ENCODE measurements at regions not wholly inside any gene's neighbourhood (a gene's known extent, or its start where the extent isn't known, plus 50 kb on each side); places are given as distances from the start of the nearest gene placed in this dataset.

DNA sequence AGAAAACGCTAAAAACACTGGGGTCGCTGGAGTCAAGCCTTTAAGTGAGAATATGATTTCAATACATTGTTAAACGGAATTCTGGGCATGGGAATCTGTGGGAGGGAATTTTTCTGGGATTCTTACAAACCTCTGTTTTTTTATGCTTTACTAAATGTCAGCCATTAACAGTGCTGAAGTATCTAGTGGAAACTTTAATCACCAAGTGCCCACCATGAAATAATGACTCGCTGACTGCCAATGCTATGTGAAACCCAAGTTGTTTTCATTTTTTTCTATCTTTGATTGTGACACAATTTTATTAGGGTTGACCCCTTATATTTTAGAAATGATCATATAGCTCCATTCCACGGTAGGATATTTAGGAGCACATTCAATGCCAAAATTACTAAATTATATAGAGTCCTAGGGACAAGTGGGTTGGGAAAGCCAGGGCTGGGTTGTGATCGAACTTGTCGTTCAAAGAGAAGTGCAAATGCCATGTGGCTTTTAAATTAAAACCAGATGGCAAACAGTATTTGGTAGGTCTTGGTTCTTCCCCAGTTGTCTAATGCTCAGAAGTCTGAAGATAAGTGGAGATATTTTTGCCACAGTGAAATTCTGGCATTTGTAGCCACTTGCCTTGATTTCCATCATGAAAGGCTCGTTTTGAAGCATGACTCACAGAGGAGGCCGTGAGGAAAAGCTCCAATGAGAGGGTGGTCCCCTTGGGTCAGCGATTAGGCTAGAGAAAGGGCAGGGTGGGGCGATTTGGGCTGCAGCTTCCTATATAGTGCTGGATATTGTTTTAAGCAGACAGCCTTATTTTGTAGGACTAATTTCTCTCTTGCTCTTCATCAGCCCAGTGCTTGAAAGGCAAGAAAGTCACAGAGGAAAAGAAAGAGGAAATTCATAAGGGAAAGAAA lies 254.4 kb upstream of the JAG1 start:
- TF ChIP-seq, protein P1, sequence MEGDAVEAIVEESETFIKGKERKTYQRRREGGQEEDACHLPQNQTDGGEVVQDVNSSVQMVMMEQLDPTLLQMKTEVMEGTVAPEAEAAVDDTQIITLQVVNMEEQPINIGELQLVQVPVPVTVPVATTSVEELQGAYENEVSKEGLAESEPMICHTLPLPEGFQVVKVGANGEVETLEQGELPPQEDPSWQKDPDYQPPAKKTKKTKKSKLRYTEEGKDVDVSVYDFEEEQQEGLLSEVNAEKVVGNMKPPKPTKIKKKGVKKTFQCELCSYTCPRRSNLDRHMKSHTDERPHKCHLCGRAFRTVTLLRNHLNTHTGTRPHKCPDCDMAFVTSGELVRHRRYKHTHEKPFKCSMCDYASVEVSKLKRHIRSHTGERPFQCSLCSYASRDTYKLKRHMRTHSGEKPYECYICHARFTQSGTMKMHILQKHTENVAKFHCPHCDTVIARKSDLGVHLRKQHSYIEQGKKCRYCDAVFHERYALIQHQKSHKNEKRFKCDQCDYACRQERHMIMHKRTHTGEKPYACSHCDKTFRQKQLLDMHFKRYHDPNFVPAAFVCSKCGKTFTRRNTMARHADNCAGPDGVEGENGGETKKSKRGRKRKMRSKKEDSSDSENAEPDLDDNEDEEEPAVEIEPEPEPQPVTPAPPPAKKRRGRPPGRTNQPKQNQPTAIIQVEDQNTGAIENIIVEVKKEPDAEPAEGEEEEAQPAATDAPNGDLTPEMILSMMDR (IDR thresholded peaks at IDR 0.05; ENCODE audit: insufficient read depth, low read depth, low read length, missing control alignments) = no peak
- no peak for DNase-seq (ENCODE audit: low read depth)
- no peak overlapping the region for H3K4me3 ChIP-seq (ENCODE audit: low read depth, low read length)

DNA sequence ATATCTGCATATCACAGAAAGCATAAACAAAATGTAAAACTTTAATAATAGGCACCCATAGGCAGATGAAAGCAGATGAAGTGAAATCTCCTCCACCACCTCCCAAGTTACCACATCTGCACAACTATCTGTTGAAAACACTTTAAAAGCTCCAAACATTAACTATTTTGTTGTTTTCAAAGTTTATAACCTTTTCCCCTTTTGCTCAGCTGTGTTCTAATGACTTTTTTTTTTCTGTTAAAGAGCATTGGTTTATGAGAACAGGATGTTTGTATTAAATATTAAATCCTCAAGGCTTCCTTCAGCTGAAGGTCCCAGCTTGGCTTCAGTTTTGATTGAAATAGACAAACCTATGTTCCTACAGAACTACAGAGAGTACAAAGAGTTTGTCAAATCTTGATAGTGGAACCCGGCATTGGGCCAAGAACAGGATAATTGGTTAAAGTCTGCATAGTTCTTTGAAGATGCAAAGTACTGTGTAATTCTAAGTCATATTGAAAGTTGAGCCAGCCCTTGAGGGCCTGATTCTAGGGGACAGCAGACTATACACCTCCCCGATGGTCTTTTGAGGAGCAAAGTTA lies 255.1 kb upstream of the JAG1 start:
- no peak for DNase-seq (ENCODE audit: low read depth)
- no peak overlapping the region for H3K4me3 ChIP-seq (ENCODE audit: low read depth, low read length)
- TF ChIP-seq, protein P1 (IDR thresholded peaks at IDR 0.05; ENCODE audit: insufficient read depth, low read depth, low read length, missing control alignments) = no peak

DNA sequence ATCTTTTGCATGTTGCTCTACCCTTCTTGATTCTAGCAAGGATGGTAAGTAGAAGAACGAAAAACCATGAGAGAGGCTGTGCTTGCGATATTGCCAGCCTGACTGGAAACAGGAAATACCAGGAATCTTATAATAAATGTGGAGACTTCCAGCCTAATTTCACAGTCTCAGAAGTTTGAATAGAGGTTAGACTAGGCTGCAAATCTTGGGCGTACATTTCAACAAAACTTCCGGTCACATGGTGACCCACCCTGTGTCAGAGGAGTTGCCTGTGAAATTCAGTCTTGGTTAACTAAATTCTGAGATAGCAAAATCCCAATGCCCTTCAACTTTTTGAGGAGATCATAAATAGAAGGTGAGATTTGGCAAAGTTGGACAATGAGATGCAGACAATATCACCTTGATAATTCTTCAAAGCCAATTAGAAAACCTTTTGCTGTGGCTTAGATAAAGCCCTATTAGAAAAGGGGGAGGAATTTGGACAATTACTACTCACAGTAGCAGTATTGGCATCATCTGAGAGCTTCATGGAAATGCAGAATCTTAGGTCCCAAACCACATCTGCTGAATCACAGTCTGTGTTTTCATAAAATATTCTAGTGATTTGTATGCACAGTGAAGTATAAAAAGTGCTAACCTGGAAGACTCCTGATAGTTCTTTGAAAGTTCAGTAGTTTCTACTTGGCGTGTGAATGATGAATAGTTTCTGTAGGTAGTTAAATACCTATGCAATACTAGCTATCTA lies 262.0 kb upstream of the JAG1 start:
- no peak for DNase-seq (ENCODE audit: low read depth)
- H3K4me3 ChIP-seq (ENCODE audit: low read depth, low read length) = no peak overlapping the region
- TF ChIP-seq, protein P1 (IDR thresholded peaks at IDR 0.05; ENCODE audit: insufficient read depth, low read depth, low read length, missing control alignments) = no peak

DNA sequence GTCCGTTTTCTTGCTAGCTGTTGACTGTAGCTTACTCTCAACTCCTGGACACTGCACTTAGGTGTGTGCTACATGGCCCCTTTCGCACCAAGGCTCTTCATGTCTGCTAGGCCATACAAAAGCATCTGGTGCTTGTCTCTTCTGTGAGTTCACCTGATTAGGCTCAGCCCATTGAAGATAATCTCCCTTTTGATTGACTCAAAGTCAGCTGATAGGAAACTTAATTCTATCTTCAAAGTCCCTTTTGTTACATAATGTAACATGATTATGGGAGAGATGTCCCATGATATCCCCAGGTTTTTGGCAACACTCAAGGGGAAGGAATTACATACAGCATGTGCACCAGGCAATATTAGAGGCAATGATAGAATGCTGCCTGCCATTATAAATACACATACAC lies 263.0 kb upstream of the JAG1 start:
- no peak overlapping the region for H3K4me3 ChIP-seq (ENCODE audit: low read depth, low read length)
- DNase-seq (ENCODE audit: low read depth) = no peak
- TF ChIP-seq, protein P1 (IDR thresholded peaks at IDR 0.05; ENCODE audit: insufficient read depth, low read depth, low read length, missing control alignments) = no peak

DNA sequence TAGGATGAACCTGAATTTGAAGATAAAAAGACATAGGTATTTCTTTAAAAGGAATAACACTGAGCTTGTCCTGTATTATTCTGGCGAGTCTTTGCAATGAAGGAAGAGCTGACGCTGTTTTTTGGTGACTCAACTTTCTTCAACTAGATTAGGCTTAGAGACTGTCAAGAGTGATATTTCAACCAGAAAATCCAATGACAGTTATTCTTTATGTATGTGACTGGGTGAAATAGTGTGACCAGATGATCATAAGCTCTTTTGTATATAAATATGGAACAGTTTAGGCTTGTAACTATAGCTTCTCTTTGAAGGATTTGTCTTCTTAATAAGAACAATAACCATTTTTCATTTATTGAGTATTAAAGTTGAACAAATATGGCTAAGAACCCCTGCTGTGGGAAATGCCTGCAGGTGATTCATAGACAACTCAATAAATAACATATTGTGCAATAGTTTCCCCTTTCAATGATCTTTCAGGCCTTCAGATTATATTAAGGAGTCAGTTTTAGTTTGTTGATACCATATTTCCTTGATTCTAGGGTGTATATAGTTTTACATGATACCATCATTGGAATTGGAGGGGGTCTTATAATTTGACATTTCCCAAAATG lies 265.6 kb upstream of the JAG1 start:
- TF ChIP-seq, protein P1 (IDR thresholded peaks at IDR 0.05; ENCODE audit: insufficient read depth, low read depth, low read length, missing control alignments) = no peak
- DNase-seq (ENCODE audit: low read depth) = no peak
- no peak overlapping the region for H3K4me3 ChIP-seq (ENCODE audit: low read depth, low read length)

DNA sequence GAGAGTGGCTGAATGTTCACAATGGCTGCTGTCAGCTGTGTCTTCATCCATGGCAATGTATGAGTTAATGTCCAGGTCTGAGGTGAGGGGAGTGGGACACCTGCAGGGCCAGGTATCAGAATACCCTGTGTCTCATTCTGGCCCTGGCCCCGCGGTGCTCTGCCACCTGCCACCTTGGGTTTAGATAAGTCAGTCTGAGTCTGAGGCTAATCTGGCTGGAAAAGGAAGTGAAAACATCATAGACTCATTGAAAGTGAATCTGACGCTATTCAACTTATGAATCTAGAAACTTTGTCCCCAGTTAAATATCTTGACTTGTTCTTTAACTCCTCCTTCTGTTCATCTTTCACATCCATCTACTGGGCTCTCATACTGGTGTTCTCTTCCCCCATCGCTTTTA lies 267.1 kb upstream of the JAG1 start:
- H3K4me3 ChIP-seq (ENCODE audit: low read depth, low read length) = no peak overlapping the region
- peak; percentile 80 for DNase-seq (ENCODE audit: low read depth)
- TF ChIP-seq, protein P1 (IDR thresholded peaks at IDR 0.05; ENCODE audit: insufficient read depth, low read depth, low read length, missing control alignments) = no peak
